Cardiac fibroblast (primary cell): ENCODE measurements at regions not wholly inside any gene's neighbourhood (a gene's known extent, or its start where the extent isn't known, plus 50 kb on each side); places are given as distances from the start of the nearest gene placed in this dataset.

Experiments used
- DNase-seq, 2 donors: peaks; one replicate each; pipeline versions ENCODE4 v3.0.0 to v3.0.0-alpha.2; 2010; ENCODE audit warnings: low read depth in 2 of 2
- H3K4me3 ChIP-seq, 2 donors: replicated peaks in 1 of 2; 1 replicate in 1 of 2; 2 replicates in 1 of 2; pipeline ENCODE4 v1.5.1; 2011; ENCODE audit warnings: low read depth in 2 of 2, low read length in 2 of 2, mild to moderate bottlenecking in 2 of 2, moderate library complexity in 1 of 2
- CTCF ChIP-seq: IDR thresholded peaks from one replicate; pipeline ENCODE4 v1.5.1; 2011; ENCODE audit warnings: low read depth, mild to moderate bottlenecking, low read length, inconsistent platforms

- peak; percentile 16 to 72 for DNase-seq
- no peak for TF ChIP-seq CTCF
- H3K4me3 ChIP-seq = no peak overlapping the region
Observed at GRCh38 chr6:139965393-139965792, 590.9 kb upstream of the CITED2 start.

- no peak for TF ChIP-seq CTCF
- no peak overlapping the region for H3K4me3 ChIP-seq
- DNase-seq = no peak
Observed at GRCh38 chr6:139964737-139965136, 590.3 kb upstream of the CITED2 start.

- H3K4me3 ChIP-seq = no peak overlapping the region
- no peak for TF ChIP-seq CTCF
- DNase-seq = no peak
Observed at GRCh38 chr6:139962654-139963347, 588.4 kb upstream of the CITED2 start.

GRCh38 chr6:139961190-139961589 lies 586.7 kb upstream of the CITED2 start:
- TF ChIP-seq CTCF = no peak

GRCh38 chr6:139960671-139961070 lies 586.2 kb upstream of the CITED2 start:
- H3K4me3 ChIP-seq = no peak overlapping the region
- TF ChIP-seq CTCF = no peak
- DNase-seq = no peak

More at GRCh38 chr6:139961190-139961589, 586.7 kb upstream of the CITED2 start:
- DNase-seq = no peak
- no peak overlapping the region for H3K4me3 ChIP-seq

- no peak for DNase-seq
- TF ChIP-seq CTCF = no peak
- no peak overlapping the region for H3K4me3 ChIP-seq
Observed at GRCh38 chr6:139955366-139956155, 581.1 kb upstream of the CITED2 start.
